Prostate gland (tissue), 2 donors: ENCODE measurements at regions not wholly inside any gene's neighbourhood (a gene's known extent, or its start where the extent isn't known, plus 50 kb on each side); places are given as distances from the start of the nearest gene placed in this dataset.

Source experiments
- DNase-seq: peaks from one replicate; pipeline ENCODE4 v3.0.0-alpha.2; 2019; ENCODE audit warnings: low spot score
- H3K27ac ChIP-seq, 2 donors: fragments of 200-600 bp; sonication (generic); 2 replicates each; pipeline ENCODE4 v1.5.1; 2017 to 2019
- H3K27me3 ChIP-seq: fragments of 200-600 bp; sonication (generic); replicated peaks from 2 replicates; pipeline ENCODE4 v1.5.1; 2019; ENCODE audit not compliant: insufficient read depth
- H3K36me3 ChIP-seq, 2 donors: fragments of 200-600 bp; sonication (generic); 1 replicate in 1 of 2; 2 replicates in 1 of 2; pipeline versions ENCODE4 v1.5.1 to v1.8.1; 2017 to 2019
- H3K4me1 ChIP-seq: fragments of 200-600 bp; sonication (generic); replicated peaks from 2 replicates; pipeline ENCODE4 v1.5.1; 2019
- H3K4me3 ChIP-seq, 2 donors: fragments of 200-600 bp; sonication (generic); 2 replicates each; pipeline ENCODE4 v1.5.1; 2017 to 2019
- H3K9me3 ChIP-seq: fragments of 200-600 bp; sonication (generic); 2 replicates; pipeline ENCODE4 v1.5.1; 2017
- POLR2A ChIP-seq: fragments of 450-650 bp; IDR thresholded peaks from one replicate; pipeline ENCODE4 v1.6.1; 2016; ENCODE audit warnings: antibody characterized with exemption, mild to moderate bottlenecking
- POLR2AphosphoS5 ChIP-seq: sonication (generic); formaldehyde crosslinking; IDR thresholded peaks from one replicate; pipeline ENCODE4 v1.6.1; 2017; ENCODE audit warnings: antibody characterized with exemption
- WGBS: methylation state at CpG from one replicate; pipeline ENCODE4 v1.1.5; 2018; 5-methylcytosine and 5-hydroxymethylcytosine counted together
- intact Hi-C: fragments of 100-400 bp; cut with DNase I; formaldehyde crosslinking; loops from one replicate; pipeline ENCODE4 v1.14.2; 2022
- TF ChIP-seq, protein P1 (sequence below), 4 experiments: fragments of 200-600 bp in 2 of 4; fragments of 450-650 bp in 2 of 4; sonication (generic) in 2 of 4; IDR thresholded peaks; 1 replicate in 3 of 4; 2 replicates in 1 of 4; pipeline ENCODE4 v1.5.1; 2016 to 2019; ENCODE audit warnings: antibody characterized with exemption in 4 of 4, mild to moderate bottlenecking in 2 of 4, moderate library complexity in 2 of 4

DNA sequence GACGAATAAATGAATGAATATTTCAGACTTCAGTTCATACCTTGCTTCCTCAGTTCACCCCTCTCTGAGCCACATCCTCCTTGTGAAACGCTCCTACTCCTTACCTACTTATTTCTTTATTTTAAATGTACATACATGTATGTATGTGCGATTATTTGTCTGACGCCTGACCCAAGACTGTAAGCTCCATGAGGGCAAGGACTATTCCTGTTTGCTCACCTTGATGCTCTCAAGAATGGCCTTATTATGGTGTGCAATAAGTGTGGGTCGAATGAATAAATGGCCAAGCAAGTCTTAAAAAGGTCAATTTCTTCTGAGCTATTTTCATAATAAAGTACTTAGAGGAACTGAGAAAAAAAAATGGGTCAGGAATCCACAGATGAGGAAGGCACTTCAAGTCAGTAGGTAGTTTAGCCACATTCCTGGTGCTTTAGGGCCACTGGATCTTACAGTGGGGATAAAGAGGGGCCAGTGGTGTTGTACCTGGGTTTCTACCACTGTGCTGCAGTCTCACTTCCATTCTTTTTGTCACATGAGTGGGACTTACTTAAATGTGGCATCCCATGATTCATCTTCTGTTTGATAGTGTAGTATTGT lies 74.7 kb downstream of the SDC1 start:
- TF ChIP-seq POLR2A: no peak
- TF ChIP-seq POLR2AphosphoS5: no peak
- TF ChIP-seq, protein P1, sequence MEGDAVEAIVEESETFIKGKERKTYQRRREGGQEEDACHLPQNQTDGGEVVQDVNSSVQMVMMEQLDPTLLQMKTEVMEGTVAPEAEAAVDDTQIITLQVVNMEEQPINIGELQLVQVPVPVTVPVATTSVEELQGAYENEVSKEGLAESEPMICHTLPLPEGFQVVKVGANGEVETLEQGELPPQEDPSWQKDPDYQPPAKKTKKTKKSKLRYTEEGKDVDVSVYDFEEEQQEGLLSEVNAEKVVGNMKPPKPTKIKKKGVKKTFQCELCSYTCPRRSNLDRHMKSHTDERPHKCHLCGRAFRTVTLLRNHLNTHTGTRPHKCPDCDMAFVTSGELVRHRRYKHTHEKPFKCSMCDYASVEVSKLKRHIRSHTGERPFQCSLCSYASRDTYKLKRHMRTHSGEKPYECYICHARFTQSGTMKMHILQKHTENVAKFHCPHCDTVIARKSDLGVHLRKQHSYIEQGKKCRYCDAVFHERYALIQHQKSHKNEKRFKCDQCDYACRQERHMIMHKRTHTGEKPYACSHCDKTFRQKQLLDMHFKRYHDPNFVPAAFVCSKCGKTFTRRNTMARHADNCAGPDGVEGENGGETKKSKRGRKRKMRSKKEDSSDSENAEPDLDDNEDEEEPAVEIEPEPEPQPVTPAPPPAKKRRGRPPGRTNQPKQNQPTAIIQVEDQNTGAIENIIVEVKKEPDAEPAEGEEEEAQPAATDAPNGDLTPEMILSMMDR (IDR thresholded peaks at IDR 0.05): no peak
- Histone ChIP-seq H3K36me3 (no peaks in the 10 kb centered on the region), H3K4me3 (no peak overlapping the region), H3K27me3 (no peaks in the 10 kb centered on the region), H3K27ac (no peak overlapping the region), H3K9me3 (no peaks in the 10 kb centered on the region), H3K4me1 (no peaks in the 10 kb centered on the region)
- intact Hi-C loops: no loop called here
- no peak for DNase-seq
- WGBS: 93% methylated on average over 5 of the region's 5 CpGs

DNA sequence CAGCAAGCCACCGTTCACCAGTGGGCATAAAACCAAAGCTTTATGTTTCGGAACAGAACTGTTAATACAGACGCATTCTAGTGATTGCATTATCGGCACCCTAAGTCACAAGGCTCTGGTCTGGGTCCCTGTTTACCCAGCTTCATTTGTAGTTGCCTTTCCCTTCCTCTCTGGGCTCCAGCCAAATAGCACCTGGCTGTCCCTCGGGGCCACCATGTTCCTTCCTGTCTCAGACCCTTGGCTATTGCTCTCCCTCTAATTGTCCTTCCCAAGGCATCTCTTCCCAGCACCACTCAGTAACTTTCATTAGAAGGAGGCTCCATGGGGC lies 75.3 kb downstream of the SDC1 start:
- DNase-seq: no peak
- Histone ChIP-seq H3K27me3 (no peaks in the 10 kb centered on the region), H3K9me3 (no peaks in the 10 kb centered on the region), H3K4me3 (no peak overlapping the region), H3K27ac (no peak overlapping the region), H3K4me1 (no peaks in the 10 kb centered on the region), H3K36me3 (no peaks in the 10 kb centered on the region)
- TF ChIP-seq, protein P1 (IDR thresholded peaks at IDR 0.05): no peak
- no peak for TF ChIP-seq POLR2A
- no peak for TF ChIP-seq POLR2AphosphoS5
- intact Hi-C loops: no loop called here
- WGBS: 79% methylated on average over 5 of the region's 5 CpGs

DNA sequence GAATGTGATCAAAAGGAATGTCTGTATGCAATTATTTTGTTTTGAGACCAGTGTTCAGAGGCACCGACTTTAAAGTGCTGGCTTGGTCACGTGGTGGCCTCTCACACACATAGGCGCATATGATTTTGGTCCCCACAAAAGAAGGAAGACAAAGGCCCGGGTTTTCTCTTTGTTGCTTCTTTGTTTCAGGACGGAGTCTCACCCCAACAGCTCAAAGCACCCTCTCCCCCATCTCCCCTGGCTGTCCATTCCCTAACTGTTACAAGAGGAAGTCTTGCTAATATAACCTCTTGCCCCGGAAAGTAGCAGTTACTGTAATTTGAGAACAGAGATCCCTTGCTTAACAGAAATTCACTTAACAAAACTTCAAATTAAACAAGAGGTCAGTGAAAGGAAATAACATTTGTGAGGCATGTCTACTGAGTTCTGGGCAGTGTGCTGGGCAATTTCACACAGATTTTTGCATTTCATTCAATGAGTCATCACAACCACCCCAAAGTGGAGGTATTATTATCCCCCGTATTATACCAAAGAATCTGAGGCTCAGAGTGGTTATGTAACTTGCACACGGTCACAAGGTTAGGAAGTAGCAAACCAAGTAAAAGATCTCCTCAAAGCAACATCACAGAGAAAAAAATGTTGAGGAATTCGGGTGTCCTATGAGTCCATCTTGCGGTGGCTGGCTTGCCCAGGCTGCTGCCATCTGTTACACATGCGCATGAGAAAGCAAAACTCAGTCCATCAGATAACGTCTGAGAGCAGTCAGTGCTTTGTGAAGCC lies 75.8 kb downstream of the SDC1 start:
- Histone ChIP-seq H3K36me3 (no peaks in the 10 kb centered on the region), H3K9me3 (no peaks in the 10 kb centered on the region), H3K4me1 (no peaks in the 10 kb centered on the region), H3K27ac (no peak overlapping the region), H3K4me3 (no peak overlapping the region), H3K27me3 (no peaks in the 10 kb centered on the region)
- no peak for DNase-seq
- intact Hi-C loops: no loop called here
- TF ChIP-seq POLR2AphosphoS5 (no peak), POLR2A (no peak)
- TF ChIP-seq, protein P1 (IDR thresholded peaks at IDR 0.05): no peak
- WGBS: 62% methylated on average over 12 of the region's 12 CpGs

DNA sequence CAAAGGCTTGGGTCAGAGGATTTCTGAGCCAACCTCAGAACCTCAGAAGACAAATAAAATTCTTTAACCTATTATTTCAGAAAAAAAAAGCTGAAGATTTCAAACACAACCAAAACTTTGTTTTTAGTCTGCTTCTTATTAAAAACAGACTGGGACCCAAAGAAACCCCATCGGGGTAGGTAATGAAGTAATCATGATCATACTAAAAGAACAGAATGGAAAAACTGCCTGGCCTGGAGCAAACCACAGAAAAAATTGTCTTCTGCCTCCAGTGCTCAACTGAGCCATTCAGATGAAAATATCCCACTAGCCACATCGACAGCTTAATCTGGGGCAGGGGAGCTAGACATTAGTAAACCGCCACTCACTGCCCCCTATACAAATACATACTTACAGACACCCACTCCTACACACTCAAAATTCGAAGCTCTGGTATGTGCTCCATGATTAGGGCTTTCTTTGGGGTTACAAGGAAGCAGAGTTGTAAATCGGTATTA lies 76.5 kb downstream of the SDC1 start:
- intact Hi-C loops: no loop called here
- Histone ChIP-seq H3K36me3 (no peaks in the 10 kb centered on the region), H3K4me1 (no peaks in the 10 kb centered on the region), H3K27ac (no peak overlapping the region), H3K27me3 (no peaks in the 10 kb centered on the region), H3K4me3 (no peak overlapping the region), H3K9me3 (no peaks in the 10 kb centered on the region)
- DNase-seq: no peak
- TF ChIP-seq POLR2A (no peak), POLR2AphosphoS5 (no peak)
- TF ChIP-seq, protein P1 (IDR thresholded peaks at IDR 0.05): no peak
- 71% methylated on average over 5 of the region's 5 CpGs for WGBS

DNA sequence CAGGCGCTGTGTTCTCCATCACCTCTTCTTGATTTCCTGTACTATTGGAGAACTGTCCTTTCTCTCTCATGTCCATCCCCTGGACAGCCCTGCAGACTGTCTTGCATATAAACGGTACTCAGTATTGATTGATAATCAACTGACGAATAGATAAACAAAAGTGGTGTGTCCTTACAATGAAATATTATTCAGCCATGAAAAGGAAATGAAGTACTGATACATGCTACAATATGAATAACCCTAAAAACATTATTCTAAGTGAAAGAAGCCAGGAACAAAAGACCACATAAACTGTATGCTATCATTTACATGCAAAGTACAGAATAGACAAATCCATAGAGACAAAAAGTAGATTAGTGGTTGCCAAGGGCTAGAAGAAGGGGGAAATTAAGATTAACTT lies 77.6 kb downstream of the SDC1 start:
- Histone ChIP-seq H3K36me3 (no peaks in the 10 kb centered on the region), H3K9me3 (no peaks in the 10 kb centered on the region), H3K27me3 (no peaks in the 10 kb centered on the region), H3K4me3 (no peak overlapping the region), H3K4me1 (no peaks in the 10 kb centered on the region), H3K27ac (no peak overlapping the region)
- TF ChIP-seq, protein P1 (IDR thresholded peaks at IDR 0.05): no peak
- TF ChIP-seq POLR2AphosphoS5 (no peak), POLR2A (no peak)
- intact Hi-C loops: no loop called here
- DNase-seq: no peak
- 94% methylated on average over 3 of the region's 3 CpGs for WGBS
